ENCODE measurements at regions not wholly inside any gene's neighbourhood (a gene's known extent, or its start where the extent isn't known, plus 50 kb on each side); places are given as distances from the start of the nearest gene placed in this dataset.

DNA sequence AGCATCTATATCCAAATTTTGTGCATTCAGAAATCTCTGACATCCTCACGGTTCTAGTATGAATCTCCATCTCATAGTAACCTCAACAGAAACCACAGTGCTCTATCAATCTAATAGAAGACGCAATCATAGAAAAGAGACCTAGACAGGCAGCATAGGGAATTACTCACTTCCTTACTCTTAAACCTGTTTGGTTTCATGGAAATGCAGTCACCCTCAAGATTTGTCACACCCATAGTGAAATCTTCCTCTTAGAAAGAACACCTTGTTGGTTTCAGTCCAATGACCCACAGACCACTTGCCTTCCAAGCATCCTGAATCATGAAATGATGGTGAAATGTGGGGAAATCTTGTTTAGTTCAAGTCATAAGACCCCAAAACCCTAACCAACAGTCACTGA is 166.1 kb upstream of the PRDM1 start:
- H2AFZ ChIP-seq, result no peak overlapping the region
- H3F3A ChIP-seq (replicated peaks; ENCODE audit: low read depth), result no peaks in the 10 kb centered on the region
- no peak for DNase-seq (ENCODE audit: low spot score)
- no peak overlapping the region for H3K4me3 ChIP-seq
- no peak overlapping the region for H3K27ac ChIP-seq (ENCODE audit: low read depth)
- no peaks in the 10 kb centered on the region for H3K36me3 Mint-ChIP-seq (ENCODE audit: low read depth)
- H3K79me2 ChIP-seq (replicated peaks; ENCODE audit: insufficient read depth), result no peaks in the 10 kb centered on the region
- H3K4me1 ChIP-seq (ENCODE audit: insufficient read depth), result no peaks in the 10 kb centered on the region
- no peaks in the 10 kb centered on the region for H4K20me1 ChIP-seq (replicated peaks; ENCODE audit: insufficient read depth)
- H3K9me2 ChIP-seq (ENCODE audit: insufficient read depth), result no peaks in the 10 kb centered on the region
- TF ChIP-seq STAT1 (IDR thresholded peaks at IDR 0.05; ENCODE audit: unreplicated experiment) (no peak), POLR2AphosphoS5 (IDR thresholded peaks at IDR 0.05; ENCODE audit: low read depth) (no peak), CREB1 (CRISPR knock-in tag; IDR thresholded peaks at IDR 0.05; ENCODE audit: low read depth) (no peak), NANOG (IDR thresholded peaks at IDR 0.05; ENCODE audit: borderline replicate concordance) (no peak), EZH2 (IDR thresholded peaks at IDR 0.05; ENCODE audit: low read depth, unreplicated experiment) (no peak), JUNB (IDR thresholded peaks at IDR 0.05; ENCODE audit: unreplicated experiment) (no peak), EZH2phosphoT487 (IDR thresholded peaks at IDR 0.05; ENCODE audit: unreplicated experiment) (no peak), ZNF331 (CRISPR knock-in tag; IDR thresholded peaks at IDR 0.05; ENCODE audit: low read depth) (no peak), ZNF114 (CRISPR knock-in tag; IDR thresholded peaks at IDR 0.05) (no peak)
- TF ChIP-seq, protein P1, sequence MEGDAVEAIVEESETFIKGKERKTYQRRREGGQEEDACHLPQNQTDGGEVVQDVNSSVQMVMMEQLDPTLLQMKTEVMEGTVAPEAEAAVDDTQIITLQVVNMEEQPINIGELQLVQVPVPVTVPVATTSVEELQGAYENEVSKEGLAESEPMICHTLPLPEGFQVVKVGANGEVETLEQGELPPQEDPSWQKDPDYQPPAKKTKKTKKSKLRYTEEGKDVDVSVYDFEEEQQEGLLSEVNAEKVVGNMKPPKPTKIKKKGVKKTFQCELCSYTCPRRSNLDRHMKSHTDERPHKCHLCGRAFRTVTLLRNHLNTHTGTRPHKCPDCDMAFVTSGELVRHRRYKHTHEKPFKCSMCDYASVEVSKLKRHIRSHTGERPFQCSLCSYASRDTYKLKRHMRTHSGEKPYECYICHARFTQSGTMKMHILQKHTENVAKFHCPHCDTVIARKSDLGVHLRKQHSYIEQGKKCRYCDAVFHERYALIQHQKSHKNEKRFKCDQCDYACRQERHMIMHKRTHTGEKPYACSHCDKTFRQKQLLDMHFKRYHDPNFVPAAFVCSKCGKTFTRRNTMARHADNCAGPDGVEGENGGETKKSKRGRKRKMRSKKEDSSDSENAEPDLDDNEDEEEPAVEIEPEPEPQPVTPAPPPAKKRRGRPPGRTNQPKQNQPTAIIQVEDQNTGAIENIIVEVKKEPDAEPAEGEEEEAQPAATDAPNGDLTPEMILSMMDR (conservative IDR thresholded peaks at IDR 0.05; ENCODE audit: low read depth in 2 of 2), result no peak
- TF ChIP-seq, protein P2, sequence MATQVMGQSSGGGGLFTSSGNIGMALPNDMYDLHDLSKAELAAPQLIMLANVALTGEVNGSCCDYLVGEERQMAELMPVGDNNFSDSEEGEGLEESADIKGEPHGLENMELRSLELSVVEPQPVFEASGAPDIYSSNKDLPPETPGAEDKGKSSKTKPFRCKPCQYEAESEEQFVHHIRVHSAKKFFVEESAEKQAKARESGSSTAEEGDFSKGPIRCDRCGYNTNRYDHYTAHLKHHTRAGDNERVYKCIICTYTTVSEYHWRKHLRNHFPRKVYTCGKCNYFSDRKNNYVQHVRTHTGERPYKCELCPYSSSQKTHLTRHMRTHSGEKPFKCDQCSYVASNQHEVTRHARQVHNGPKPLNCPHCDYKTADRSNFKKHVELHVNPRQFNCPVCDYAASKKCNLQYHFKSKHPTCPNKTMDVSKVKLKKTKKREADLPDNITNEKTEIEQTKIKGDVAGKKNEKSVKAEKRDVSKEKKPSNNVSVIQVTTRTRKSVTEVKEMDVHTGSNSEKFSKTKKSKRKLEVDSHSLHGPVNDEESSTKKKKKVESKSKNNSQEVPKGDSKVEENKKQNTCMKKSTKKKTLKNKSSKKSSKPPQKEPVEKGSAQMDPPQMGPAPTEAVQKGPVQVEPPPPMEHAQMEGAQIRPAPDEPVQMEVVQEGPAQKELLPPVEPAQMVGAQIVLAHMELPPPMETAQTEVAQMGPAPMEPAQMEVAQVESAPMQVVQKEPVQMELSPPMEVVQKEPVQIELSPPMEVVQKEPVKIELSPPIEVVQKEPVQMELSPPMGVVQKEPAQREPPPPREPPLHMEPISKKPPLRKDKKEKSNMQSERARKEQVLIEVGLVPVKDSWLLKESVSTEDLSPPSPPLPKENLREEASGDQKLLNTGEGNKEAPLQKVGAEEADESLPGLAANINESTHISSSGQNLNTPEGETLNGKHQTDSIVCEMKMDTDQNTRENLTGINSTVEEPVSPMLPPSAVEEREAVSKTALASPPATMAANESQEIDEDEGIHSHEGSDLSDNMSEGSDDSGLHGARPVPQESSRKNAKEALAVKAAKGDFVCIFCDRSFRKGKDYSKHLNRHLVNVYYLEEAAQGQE (IDR thresholded peaks at IDR 0.05; ENCODE audit: unreplicated experiment), result no peak
- TF ChIP-seq, protein P3, sequence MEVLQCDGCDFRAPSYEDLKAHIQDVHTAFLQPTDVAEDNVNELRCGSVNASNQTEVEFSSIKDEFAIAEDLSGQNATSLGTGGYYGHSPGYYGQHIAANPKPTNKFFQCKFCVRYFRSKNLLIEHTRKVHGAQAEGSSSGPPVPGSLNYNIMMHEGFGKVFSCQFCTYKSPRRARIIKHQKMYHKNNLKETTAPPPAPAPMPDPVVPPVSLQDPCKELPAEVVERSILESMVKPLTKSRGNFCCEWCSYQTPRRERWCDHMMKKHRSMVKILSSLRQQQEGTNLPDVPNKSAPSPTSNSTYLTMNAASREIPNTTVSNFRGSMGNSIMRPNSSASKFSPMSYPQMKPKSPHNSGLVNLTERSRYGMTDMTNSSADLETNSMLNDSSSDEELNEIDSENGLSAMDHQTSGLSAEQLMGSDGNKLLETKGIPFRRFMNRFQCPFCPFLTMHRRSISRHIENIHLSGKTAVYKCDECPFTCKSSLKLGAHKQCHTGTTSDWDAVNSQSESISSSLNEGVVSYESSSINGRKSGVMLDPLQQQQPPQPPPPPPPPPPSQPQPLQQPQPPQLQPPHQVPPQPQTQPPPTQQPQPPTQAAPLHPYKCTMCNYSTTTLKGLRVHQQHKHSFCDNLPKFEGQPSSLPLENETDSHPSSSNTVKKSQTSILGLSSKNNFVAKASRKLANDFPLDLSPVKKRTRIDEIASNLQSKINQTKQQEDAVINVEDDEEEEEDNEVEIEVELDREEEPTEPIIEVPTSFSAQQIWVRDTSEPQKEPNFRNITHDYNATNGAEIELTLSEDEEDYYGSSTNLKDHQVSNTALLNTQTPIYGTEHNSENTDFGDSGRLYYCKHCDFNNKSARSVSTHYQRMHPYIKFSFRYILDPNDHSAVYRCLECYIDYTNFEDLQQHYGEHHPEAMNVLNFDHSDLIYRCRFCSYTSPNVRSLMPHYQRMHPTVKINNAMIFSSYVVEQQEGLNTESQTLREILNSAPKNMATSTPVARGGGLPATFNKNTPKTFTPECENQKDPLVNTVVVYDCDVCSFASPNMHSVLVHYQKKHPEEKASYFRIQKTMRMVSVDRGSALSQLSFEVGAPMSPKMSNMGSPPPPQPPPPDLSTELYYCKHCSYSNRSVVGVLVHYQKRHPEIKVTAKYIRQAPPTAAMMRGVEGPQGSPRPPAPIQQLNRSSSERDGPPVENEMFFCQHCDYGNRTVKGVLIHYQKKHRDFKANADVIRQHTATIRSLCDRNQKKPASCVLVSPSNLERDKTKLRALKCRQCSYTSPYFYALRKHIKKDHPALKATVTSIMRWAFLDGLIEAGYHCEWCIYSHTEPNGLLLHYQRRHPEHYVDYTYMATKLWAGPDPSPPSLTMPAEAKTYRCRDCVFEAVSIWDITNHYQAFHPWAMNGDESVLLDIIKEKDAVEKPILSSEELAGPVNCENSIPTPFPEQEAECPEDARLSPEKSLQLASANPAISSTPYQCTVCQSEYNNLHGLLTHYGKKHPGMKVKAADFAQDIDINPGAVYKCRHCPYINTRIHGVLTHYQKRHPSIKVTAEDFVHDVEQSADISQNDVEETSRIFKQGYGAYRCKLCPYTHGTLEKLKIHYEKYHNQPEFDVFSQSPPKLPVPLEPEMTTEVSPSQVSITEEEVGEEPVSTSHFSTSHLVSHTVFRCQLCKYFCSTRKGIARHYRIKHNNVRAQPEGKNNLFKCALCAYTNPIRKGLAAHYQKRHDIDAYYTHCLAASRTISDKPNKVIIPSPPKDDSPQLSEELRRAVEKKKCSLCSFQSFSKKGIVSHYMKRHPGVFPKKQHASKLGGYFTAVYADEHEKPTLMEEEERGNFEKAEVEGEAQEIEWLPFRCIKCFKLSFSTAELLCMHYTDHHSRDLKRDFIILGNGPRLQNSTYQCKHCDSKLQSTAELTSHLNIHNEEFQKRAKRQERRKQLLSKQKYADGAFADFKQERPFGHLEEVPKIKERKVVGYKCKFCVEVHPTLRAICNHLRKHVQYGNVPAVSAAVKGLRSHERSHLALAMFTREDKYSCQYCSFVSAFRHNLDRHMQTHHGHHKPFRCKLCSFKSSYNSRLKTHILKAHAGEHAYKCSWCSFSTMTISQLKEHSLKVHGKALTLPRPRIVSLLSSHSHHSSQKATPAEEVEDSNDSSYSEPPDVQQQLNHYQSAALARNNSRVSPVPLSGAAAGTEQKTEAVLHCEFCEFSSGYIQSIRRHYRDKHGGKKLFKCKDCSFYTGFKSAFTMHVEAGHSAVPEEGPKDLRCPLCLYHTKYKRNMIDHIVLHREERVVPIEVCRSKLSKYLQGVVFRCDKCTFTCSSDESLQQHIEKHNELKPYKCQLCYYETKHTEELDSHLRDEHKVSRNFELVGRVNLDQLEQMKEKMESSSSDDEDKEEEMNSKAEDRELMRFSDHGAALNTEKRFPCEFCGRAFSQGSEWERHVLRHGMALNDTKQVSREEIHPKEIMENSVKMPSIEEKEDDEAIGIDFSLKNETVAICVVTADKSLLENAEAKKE (CRISPR knock-in tag; IDR thresholded peaks at IDR 0.05), result no peak
- TF ChIP-seq, protein P4, sequence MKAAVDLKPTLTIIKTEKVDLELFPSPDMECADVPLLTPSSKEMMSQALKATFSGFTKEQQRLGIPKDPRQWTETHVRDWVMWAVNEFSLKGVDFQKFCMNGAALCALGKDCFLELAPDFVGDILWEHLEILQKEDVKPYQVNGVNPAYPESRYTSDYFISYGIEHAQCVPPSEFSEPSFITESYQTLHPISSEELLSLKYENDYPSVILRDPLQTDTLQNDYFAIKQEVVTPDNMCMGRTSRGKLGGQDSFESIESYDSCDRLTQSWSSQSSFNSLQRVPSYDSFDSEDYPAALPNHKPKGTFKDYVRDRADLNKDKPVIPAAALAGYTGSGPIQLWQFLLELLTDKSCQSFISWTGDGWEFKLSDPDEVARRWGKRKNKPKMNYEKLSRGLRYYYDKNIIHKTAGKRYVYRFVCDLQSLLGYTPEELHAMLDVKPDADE (IDR thresholded peaks at IDR 0.05), result no peak
- no peak for ATAC-seq
- H3K4me3 Mint-ChIP-seq, result no peak overlapping the region
- no peaks in the 10 kb centered on the region for H3K36me3 ChIP-seq (ENCODE audit: insufficient read depth)
- H3K27me3 ChIP-seq (ENCODE audit: insufficient read depth), result no peaks in the 10 kb centered on the region
- H3K9me3 Mint-ChIP-seq, result no peaks in the 10 kb centered on the region; the same call in 2 of the 3 replicates
- no peaks in the 10 kb centered on the region for H3K4me1 Mint-ChIP-seq
- peaks cover 3% of the 10 kb centered on the region for H3K27me3 Mint-ChIP-seq (ENCODE audit: insufficient read depth, low read depth, poor library complexity)
- no peak overlapping the region for H3K27ac Mint-ChIP-seq
- no peak overlapping the region for H3K4me2 ChIP-seq
